HT1080 (cell line): ENCODE measurements at regions not wholly inside any gene's neighbourhood (a gene's known extent, or its start where the extent isn't known, plus 50 kb on each side); places are given as distances from the start of the nearest gene placed in this dataset.
"Not testable (repeated sequence)": the region's sequence is repeated elsewhere in the genome, so short reads cannot be mapped to it uniquely, and the experiment has no call there.

Source experiments
- DNase-seq: peaks from one replicate; pipeline ENCODE4 v3.0.0-alpha.2; 2015; ENCODE audit warnings: low read depth

- no peak for DNase-seq
Observed at GRCh38 chr5:68653471-68653870, 437.9 kb downstream of the PIK3R1 start.

- no peak for DNase-seq
Observed at GRCh38 chr5:68657055-68657961, 436.5 kb upstream of the SLC30A5 start.

GRCh38 chr5:68658810-68659372 lies 434.9 kb upstream of the SLC30A5 start:
- no peak for DNase-seq

- DNase-seq, result no peak
Observed at GRCh38 chr5:68659881-68660280, 433.9 kb upstream of the SLC30A5 start.

- DNase-seq, result peak; percentile 8
Observed at GRCh38 chr5:68661237-68661636, 432.6 kb upstream of the SLC30A5 start.

- no peak for DNase-seq
Observed at GRCh38 chr5:68662804-68663307, 431.0 kb upstream of the SLC30A5 start.

- no peak for DNase-seq
Observed at GRCh38 chr5:68669864-68670575, 423.8 kb upstream of the SLC30A5 start.

GRCh38 chr5:68673106-68673822 lies 420.6 kb upstream of the SLC30A5 start:
- DNase-seq, result no peak

- no peak for DNase-seq
Observed at GRCh38 chr5:68673823-68674180, 420.0 kb upstream of the SLC30A5 start.

GRCh38 chr5:68679041-68679440 lies 414.8 kb upstream of the SLC30A5 start:
- DNase-seq, result no peak

GRCh38 chr5:68680366-68680765 lies 413.4 kb upstream of the SLC30A5 start:
- no peak for DNase-seq

GRCh38 chr5:68681929-68682328 lies 411.9 kb upstream of the SLC30A5 start:
- no peak for DNase-seq

GRCh38 chr5:68682400-68683160 lies 411.2 kb upstream of the SLC30A5 start:
- DNase-seq, result no peak

- DNase-seq, result peak; percentile 89
Observed at GRCh38 chr5:68683632-68684036, 410.2 kb upstream of the SLC30A5 start.

- no peak for DNase-seq
Observed at GRCh38 chr5:68685863-68686262, 408.0 kb upstream of the SLC30A5 start.

- DNase-seq, result no peak
Observed at GRCh38 chr5:68688547-68688946, 405.3 kb upstream of the SLC30A5 start.

GRCh38 chr5:68689010-68689409 lies 404.8 kb upstream of the SLC30A5 start:
- DNase-seq, result no peak

- not testable (repeated sequence) for DNase-seq
Observed at GRCh38 chr5:68691874-68692273, 401.9 kb upstream of the SLC30A5 start.

GRCh38 chr5:68698025-68698940 lies 395.5 kb upstream of the SLC30A5 start:
- DNase-seq, result no peak

- no peak for DNase-seq
Observed at GRCh38 chr5:68699966-68700365, 393.8 kb upstream of the SLC30A5 start.
